Body of pancreas (tissue), 4 donors: ENCODE measurements at regions not wholly inside any gene's neighbourhood (a gene's known extent, or its start where the extent isn't known, plus 50 kb on each side); places are given as distances from the start of the nearest gene placed in this dataset. TPM values are rescaled to one million over a fixed set of nuclear protein-coding genes. Genes with fewer than 3 reads are reported as not detected.
"Not testable (repeated sequence)": the region's sequence is repeated elsewhere in the genome, so short reads cannot be mapped to it uniquely, and the experiment has no call there.

ENCODE experiments used
- ATAC-seq: fragments of 150-250 bp; one replicate; pipeline ENCODE4 v1.9.1; 2016
- DNase-seq, 4 donors: peaks; one replicate each; pipeline ENCODE4 v3.0.0-alpha.2; 2019
- H3K27ac ChIP-seq, 4 donors: fragments of 200-600 bp; sonication (generic); 1 replicate in 3 of 4; 2 replicates in 1 of 4; pipeline versions ENCODE4 v1.5.1 to v1.6.1; 2016 to 2019; ENCODE audit warnings: mild to moderate bottlenecking in 1 of 4, mixed read lengths in 1 of 4, moderate library complexity in 1 of 4
- H3K27me3 ChIP-seq, 2 donors: fragments of 200-600 bp; sonication (generic); one replicate each; pipeline ENCODE4 v1.6.0; 2016; ENCODE audit warnings: mild to moderate bottlenecking in 1 of 2
- H3K36me3 ChIP-seq, 2 donors: fragments of 200-600 bp; sonication (generic); replicated peaks in 1 of 2; 2 replicates each; pipeline ENCODE4 v1.5.1; 2016; ENCODE audit warnings: low read depth in 2 of 2; ENCODE audit not compliant: insufficient read depth in 1 of 2
- H3K4me1 ChIP-seq: fragments of 200-600 bp; sonication (generic); one replicate; pipeline ENCODE4 v1.6.0; 2016
- H3K4me3 ChIP-seq, 2 donors: fragments of 200-600 bp; sonication (generic); 1 replicate in 1 of 2; 2 replicates in 1 of 2; pipeline ENCODE4 v1.5.1; 2016 to 2019
- H3K9me3 ChIP-seq, 3 donors: fragments of 200-600 bp; sonication (generic); 1 replicate in 2 of 3; 2 replicates in 1 of 3; pipeline ENCODE4 v1.5.1; 2016
- POLR2A ChIP-seq, 3 donors: fragments of 450-650 bp; IDR thresholded peaks; one replicate each; pipeline ENCODE4 v1.6.1; 2016; ENCODE audit warnings: antibody characterized with exemption in 3 of 3, mild to moderate bottlenecking in 2 of 3
- WGBS, 2 donors: methylation state at CpG; one replicate each; pipeline ENCODE4 v1.1.5; 2017; 5-methylcytosine and 5-hydroxymethylcytosine counted together
- intact Hi-C: fragments of 100-400 bp; cut with DNase I; formaldehyde crosslinking; loops from one replicate; pipeline ENCODE4 v1.15.1; 2023
- small RNA-seq: library from RNA; depleted of rRNA; stranded (forward); fragments of <200 nt; gene quantifications from one replicate; pipeline ENCODE3, GENCODE V24; 2016
- TF ChIP-seq, protein P1 (sequence below), 7 experiments: fragments of 450-650 bp in 4 of 7; fragments of 200-600 bp in 3 of 7; sonication (generic) in 3 of 7; IDR thresholded peaks; one replicate each; pipeline ENCODE4 v1.5.1; 2016 to 2019; ENCODE audit warnings: antibody characterized with exemption in 7 of 7

GRCh38 chr10:27297844-27298521 lies 57.4 kb upstream of the ACBD5 start:
- H3K27ac ChIP-seq = no peak overlapping the region
- 60 to 65% methylated on average over 6 of the region's 6 CpGs for WGBS, 2 donors
- intact Hi-C loops = no loop called here
- ATAC-seq = no peak
- DNase-seq = no peak
- no peaks in the 10 kb centered on the region for H3K36me3 ChIP-seq
- no peaks in the 10 kb centered on the region for H3K9me3 ChIP-seq
- H3K4me3 ChIP-seq = no peak overlapping the region
- H3K27me3 ChIP-seq = no peaks in the 10 kb centered on the region
- TF ChIP-seq, protein P1, sequence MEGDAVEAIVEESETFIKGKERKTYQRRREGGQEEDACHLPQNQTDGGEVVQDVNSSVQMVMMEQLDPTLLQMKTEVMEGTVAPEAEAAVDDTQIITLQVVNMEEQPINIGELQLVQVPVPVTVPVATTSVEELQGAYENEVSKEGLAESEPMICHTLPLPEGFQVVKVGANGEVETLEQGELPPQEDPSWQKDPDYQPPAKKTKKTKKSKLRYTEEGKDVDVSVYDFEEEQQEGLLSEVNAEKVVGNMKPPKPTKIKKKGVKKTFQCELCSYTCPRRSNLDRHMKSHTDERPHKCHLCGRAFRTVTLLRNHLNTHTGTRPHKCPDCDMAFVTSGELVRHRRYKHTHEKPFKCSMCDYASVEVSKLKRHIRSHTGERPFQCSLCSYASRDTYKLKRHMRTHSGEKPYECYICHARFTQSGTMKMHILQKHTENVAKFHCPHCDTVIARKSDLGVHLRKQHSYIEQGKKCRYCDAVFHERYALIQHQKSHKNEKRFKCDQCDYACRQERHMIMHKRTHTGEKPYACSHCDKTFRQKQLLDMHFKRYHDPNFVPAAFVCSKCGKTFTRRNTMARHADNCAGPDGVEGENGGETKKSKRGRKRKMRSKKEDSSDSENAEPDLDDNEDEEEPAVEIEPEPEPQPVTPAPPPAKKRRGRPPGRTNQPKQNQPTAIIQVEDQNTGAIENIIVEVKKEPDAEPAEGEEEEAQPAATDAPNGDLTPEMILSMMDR (IDR thresholded peaks at IDR 0.05) = no peak
- TF ChIP-seq POLR2A (IDR thresholded peaks at IDR 0.05) = no peak
- no peaks in the 10 kb centered on the region for H3K4me1 ChIP-seq

DNA sequence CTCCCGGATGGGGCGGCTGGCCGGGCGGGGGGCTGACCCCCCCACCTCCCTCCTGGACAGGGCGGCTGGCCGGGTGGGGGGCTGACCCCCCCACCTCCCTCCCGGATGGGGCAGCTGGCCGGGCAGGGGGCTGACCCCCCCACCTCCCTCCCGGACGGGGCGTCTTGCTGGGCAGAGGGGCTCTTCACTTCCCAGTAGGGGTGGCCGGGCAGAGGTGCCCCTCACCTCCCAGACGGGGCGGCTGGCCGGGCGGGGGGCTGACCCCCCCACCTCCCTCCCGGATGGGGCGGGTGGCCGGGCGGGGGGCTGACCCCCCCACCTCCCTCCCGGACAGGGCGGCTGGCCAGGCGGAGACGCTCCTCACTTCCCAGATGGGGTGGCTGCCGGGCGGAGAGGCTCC lies 55.7 kb upstream of the ACBD5 start:
- H3K4me1 ChIP-seq, H3K27ac ChIP-seq, DNase-seq, ATAC-seq, H3K4me3 ChIP-seq, intact Hi-C loops, H3K36me3 ChIP-seq, H3K9me3 ChIP-seq, H3K27me3 ChIP-seq: not testable (repeated sequence)
- WGBS, 2 donors = no CpG with 5 or more reads among the region's 26 CpGs

DNA sequence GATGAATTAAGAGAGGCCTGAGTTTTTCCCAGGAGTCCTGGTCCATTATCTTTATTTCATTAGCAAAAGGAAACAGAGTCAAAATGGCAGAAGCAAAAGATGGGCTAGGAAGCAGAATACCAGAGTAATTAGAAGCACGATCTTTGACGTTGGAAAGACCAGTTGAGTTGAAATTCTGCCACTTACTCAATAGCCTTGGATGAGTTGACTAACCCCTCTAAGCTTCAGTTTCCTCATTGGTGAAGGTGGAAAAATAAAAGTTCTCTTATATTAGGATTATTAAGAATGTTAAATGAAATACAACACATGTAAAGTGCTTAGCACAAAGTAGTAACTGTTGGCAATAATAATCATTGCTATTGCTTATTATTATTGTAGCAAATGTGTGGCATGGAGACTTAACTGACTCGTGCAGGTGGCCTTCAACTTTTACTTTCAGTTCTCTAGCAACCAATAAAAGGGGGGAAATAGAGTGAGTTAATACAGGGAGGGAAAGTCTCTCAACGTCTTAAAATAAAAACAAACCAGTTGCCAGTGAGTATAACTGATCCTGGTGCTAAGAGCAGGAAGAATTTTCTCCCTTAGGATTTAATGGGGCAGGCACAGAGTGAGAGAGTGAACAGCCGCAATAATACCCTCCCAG lies 50.8 kb upstream of the ACBD5 start:
- H3K4me3 ChIP-seq, H3K36me3 ChIP-seq, DNase-seq, intact Hi-C loops, H3K27ac ChIP-seq, ATAC-seq, H3K9me3 ChIP-seq, H3K4me1 ChIP-seq, H3K27me3 ChIP-seq: not testable (repeated sequence)
- 55 to 60% methylated on average over 5 of the region's 5 CpGs for WGBS, 2 donors

Small RNA genes lying in the stretch of these regions (small RNA-seq; reads per million reads assigned to genes)
- gene RNU6-452P = not detected
- not detected for gene RNU6-666P
- gene TRIAP1P1 = not detected
